Right lobe of liver (tissue), 4 donors: ENCODE measurements at regions not wholly inside any gene's neighbourhood (a gene's known extent, or its start where the extent isn't known, plus 50 kb on each side); places are given as distances from the start of the nearest gene placed in this dataset.

ENCODE experiments used
- POLR2A ChIP-seq: fragments of 450-650 bp; IDR thresholded peaks from one replicate; pipeline ENCODE4 v1.6.1; 2017; ENCODE audit warnings: antibody characterized with exemption, mild to moderate bottlenecking
- TF ChIP-seq, protein P1 (sequence below), 4 donors: fragments of 200-600 bp in 3 of 4; fragments of 450-650 bp in 1 of 4; IDR thresholded peaks; one replicate each; pipeline versions ENCODE4 v1.5.1 to v1.8.0; 2016 to 2022; ENCODE audit warnings: antibody characterized with exemption in 4 of 4, mild to moderate bottlenecking in 2 of 4
- donor health status: DM: no; HTN: no; CAD: no.
- donor health status: DM: no; HTN: no; CAD: no.
- donor health status: DM: no; HTN: yes; CAD: no.

DNA sequence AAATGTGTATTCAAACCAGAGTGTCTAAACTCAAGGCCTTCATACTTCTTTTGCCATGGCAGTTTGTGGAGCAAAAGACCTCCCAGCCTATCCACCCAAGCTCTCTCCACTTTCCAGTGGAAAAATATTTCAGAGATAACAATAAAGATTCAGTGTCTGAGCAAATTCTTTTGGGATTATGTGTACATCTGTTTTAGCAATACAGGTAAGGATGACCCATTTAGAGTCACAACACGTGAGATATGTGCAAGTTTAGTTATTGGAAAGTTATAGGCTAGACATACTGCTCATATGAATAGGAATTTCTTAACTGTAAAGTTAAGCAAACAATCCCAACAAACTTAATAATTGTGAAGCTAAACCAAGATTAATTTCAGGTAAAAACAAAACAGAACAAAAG lies 174.5 kb upstream of the LRIG1 start:
- TF ChIP-seq, protein P1, sequence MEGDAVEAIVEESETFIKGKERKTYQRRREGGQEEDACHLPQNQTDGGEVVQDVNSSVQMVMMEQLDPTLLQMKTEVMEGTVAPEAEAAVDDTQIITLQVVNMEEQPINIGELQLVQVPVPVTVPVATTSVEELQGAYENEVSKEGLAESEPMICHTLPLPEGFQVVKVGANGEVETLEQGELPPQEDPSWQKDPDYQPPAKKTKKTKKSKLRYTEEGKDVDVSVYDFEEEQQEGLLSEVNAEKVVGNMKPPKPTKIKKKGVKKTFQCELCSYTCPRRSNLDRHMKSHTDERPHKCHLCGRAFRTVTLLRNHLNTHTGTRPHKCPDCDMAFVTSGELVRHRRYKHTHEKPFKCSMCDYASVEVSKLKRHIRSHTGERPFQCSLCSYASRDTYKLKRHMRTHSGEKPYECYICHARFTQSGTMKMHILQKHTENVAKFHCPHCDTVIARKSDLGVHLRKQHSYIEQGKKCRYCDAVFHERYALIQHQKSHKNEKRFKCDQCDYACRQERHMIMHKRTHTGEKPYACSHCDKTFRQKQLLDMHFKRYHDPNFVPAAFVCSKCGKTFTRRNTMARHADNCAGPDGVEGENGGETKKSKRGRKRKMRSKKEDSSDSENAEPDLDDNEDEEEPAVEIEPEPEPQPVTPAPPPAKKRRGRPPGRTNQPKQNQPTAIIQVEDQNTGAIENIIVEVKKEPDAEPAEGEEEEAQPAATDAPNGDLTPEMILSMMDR (IDR thresholded peaks at IDR 0.05): no peak
- no peak for TF ChIP-seq POLR2A
